Heart left ventricle (tissue), 16 donors: ENCODE measurements at regions not wholly inside any gene's neighbourhood (a gene's known extent, or its start where the extent isn't known, plus 50 kb on each side); places are given as distances from the start of the nearest gene placed in this dataset.

Source experiments
- ATAC-seq, 4 donors: fragments of 200-7000 bp; cut with Tn5 transposase; one replicate each; pipeline ENCODE4 v1.9.1; 2020 to 2022; ENCODE audit warnings: moderate library complexity in 4 of 4, mild to moderate bottlenecking in 3 of 4, moderate number of reproducible peaks in 1 of 4
- DNase-seq, 5 donors: peaks; one replicate each; pipeline ENCODE4 v3.0.0-alpha.2; 2020
- H3K27ac ChIP-seq, 12 donors: fragments of 200-600 bp; sonication (generic) in 4 of 12; one replicate each; pipeline versions ENCODE4 v1.5.0 to v1.8.0; 2016 to 2022; ENCODE audit warnings: mild to moderate bottlenecking in 2 of 12
- H3K27me3 ChIP-seq, 9 donors: fragments of 200-600 bp; sonication (generic) in 2 of 9; one replicate each; pipeline versions ENCODE4 v1.5.1 to v1.8.0; 2016 to 2022; ENCODE audit warnings: mild to moderate bottlenecking in 3 of 9
- H3K36me3 ChIP-seq, 9 donors: fragments of 200-600 bp; sonication (generic) in 2 of 9; one replicate each; pipeline versions ENCODE4 v1.5.0 to v1.8.0; 2018 to 2022; ENCODE audit warnings: mild to moderate bottlenecking in 2 of 9
- H3K4me1 ChIP-seq, 12 donors: fragments of 200-600 bp; sonication (generic) in 4 of 12; one replicate each; pipeline versions ENCODE4 v1.5.0 to v1.8.0; 2016 to 2022; ENCODE audit warnings: mild to moderate bottlenecking in 3 of 12
- H3K4me3 ChIP-seq, 12 donors: fragments of 200-600 bp; sonication (generic) in 4 of 12; one replicate each; pipeline versions ENCODE4 v1.5.0 to v1.8.0; 2017 to 2022; ENCODE audit warnings: mild to moderate bottlenecking in 9 of 12, moderate library complexity in 4 of 12
- H3K9me3 ChIP-seq, 12 donors: fragments of 200-600 bp; sonication (generic) in 4 of 12; one replicate each; pipeline versions ENCODE4 v1.5.0 to v1.8.0; 2016 to 2022; ENCODE audit warnings: mild to moderate bottlenecking in 1 of 12
- CTCF ChIP-seq, 12 donors: fragments of 200-600 bp; sonication (generic) in 4 of 12; IDR thresholded peaks; one replicate each; pipeline versions ENCODE4 v1.5.0 to v1.8.0; 2018 to 2022; ENCODE audit warnings: antibody characterized with exemption in 12 of 12, mild to moderate bottlenecking in 5 of 12
- POLR2A ChIP-seq, 2 donors: fragments of 450-650 bp; IDR thresholded peaks; one replicate each; pipeline ENCODE4 v1.6.1; 2017; ENCODE audit warnings: antibody characterized with exemption in 2 of 2, mild to moderate bottlenecking in 2 of 2, moderate library complexity in 2 of 2
- WGBS, 4 donors: extraction: QIAGEN DNeasy Blood & Tissue Kit in 2 of 4; methylation state at CpG; one replicate each; pipeline versions ENCODE4 v1.1.5 to v1.1.7; 2013 to 2018; 5-methylcytosine and 5-hydroxymethylcytosine counted together
- intact Hi-C, 10 donors: fragments of 100-400 bp; cut with DNase I; formaldehyde crosslinking; loops; one replicate each; pipeline versions ENCODE4 v1.11.1 to v1.14.2; 2022
- microRNA counts, 2 donors: library from miRNA; unstranded; fragments of <30 nt; microRNA quantifications; one replicate each; lab custom pipeline; 2016
- microRNA-seq, 4 donors: library from miRNA; unstranded; fragments of <30 nt; microRNA quantifications; one replicate each; pipeline versions ENCODE4 to v1.2.0, GENCODE V29; 2017 to 2020
- donor health status: ischemic (EF 13 %, LVEDD 7.1; RV severe dilation, severe dysfunction).
- donor health status: healthy with polysubstance abuse.
- donor health status: DM: no; HTN: yes; CAD: no.
- donor health status: DM: no; HTN: no; CAD: no.
- donor health status: ischemic (EF 25% LVEDD 6.9; RV normal size, moderate dysfunction).
- donor health status: ischemic (EF 25% LVEDD 5.7; RV mildly dilated, moderate dysfunction).
- donor health status: healthy.
- donor health status: DM: yes; HTN: yes; CAD: no.
- donor health status: ischemic (EF 35%, LVEDD 5.7; RV mildly dilated, moderate dysfunction).
- donor health status: nonischemic (EF 11% LVEDD 7.7; RV severe dilation, severe dysfunction).
- donor health status: DM: yes; HTN: yes; CAD: no.
- donor health status: PGD.
- donor health status: ischemic (EF 29% LVEDD 5.4; RV normal size, mild dysfunction).
- donor health status: nonischemic (EF 23%, LVEDD 6.1; RV moderate dilation, normal function).

- Histone ChIP-seq H3K4me1 (no peaks in the 10 kb centered on the region), H3K27me3 (no peaks in the 10 kb centered on the region), H3K9me3 (no peaks in the 10 kb centered on the region), H3K4me3 (no peak overlapping the region), H3K36me3 (no peaks in the 10 kb centered on the region), H3K27ac (no peak overlapping the region)
- intact Hi-C loops = loop anchor here in 4 of 10 donors (5.0 to 10.0 kb wide), 4 partner anchors 345 to 535 kb away; no protein-coding TSS in a partner anchor
- ATAC-seq (no peak), DNase-seq (no peak)
- 89 to 97% (median 96%) methylated on average over 14 to 19 of the region's 19 CpGs for WGBS, 4 donors
- no peak for TF ChIP-seq CTCF (IDR thresholded peaks at IDR 0.05)
- no peak for TF ChIP-seq POLR2A (IDR thresholded peaks at IDR 0.05)
Measured at GRCh38 chr1:199959775-199960110, 67.8 kb upstream of the NR5A2 start.

- Histone ChIP-seq H3K4me3 (no peak overlapping the region), H3K36me3 (no peaks in the 10 kb centered on the region), H3K4me1 (no peaks in the 10 kb centered on the region), H3K9me3 (no peaks in the 10 kb centered on the region), H3K27me3 (peaks cover 0 to 6% (median 0%) of the 10 kb centered on the region in 9 donors), H3K27ac (no peak overlapping the region)
- DNase-seq (no peak), ATAC-seq (no peak)
- TF ChIP-seq CTCF (IDR thresholded peaks at IDR 0.05) = no peak
- TF ChIP-seq POLR2A (IDR thresholded peaks at IDR 0.05) = no peak
- intact Hi-C loops = no loop called here
- 83 to 96% (median 85%) methylated on average over 1 of the region's 1 CpG for WGBS, 4 donors
Measured at GRCh38 chr1:199970125-199970524, 57.4 kb upstream of the NR5A2 start.

GRCh38 chr1:199976496-199977144 is 50.9 kb upstream of the NR5A2 start:
- peaks cover 0 to 5% (median 0%) of the 10 kb centered on the region in 9 donors for H3K27me3 ChIP-seq
- no peak for TF ChIP-seq POLR2A (IDR thresholded peaks at IDR 0.05)
- no peak for TF ChIP-seq CTCF (IDR thresholded peaks at IDR 0.05)
- no peak overlapping the region for H3K4me3 ChIP-seq
- intact Hi-C loops = no loop called here
- H3K9me3 ChIP-seq = no peaks in the 10 kb centered on the region
- WGBS, 4 donors = 60 to 68% (median 64%) methylated on average over 6 of the region's 6 CpGs
- H3K4me1 ChIP-seq = peaks cover 0 to 5% (median 0%) of the 10 kb centered on the region in 12 donors
- no peaks in the 10 kb centered on the region for H3K36me3 ChIP-seq
- no peak overlapping the region for H3K27ac ChIP-seq
- ATAC-seq (no peak), DNase-seq (no peak)

MicroRNA genes in the stretch of these regions (microRNA counts, 767-probe panel; counts per million panel counts)
- microRNA hsa-miR-181a-5p (lab: Ali Mortazavi, UCI) (5,299 to 5,539 counts per million in 2 donors), microRNA hsa-miR-181b-5p+hsa-miR-181d (lab: Ali Mortazavi, UCI) (3,606 to 3,758 counts per million in 2 donors)

Small RNA genes in the stretch of these regions (microRNA-seq; reads per million reads assigned to microRNA genes)
- 262 to 476 (median 323) reads per million in 4 donors for gene MIR181A1
- gene MIR181B1 = 1.2 to 12.3 (median 4.3) reads per million in 4 donors
